ENCODE measurements at regions not wholly inside any gene's neighbourhood (a gene's known extent, or its start where the extent isn't known, plus 50 kb on each side); places are given as distances from the start of the nearest gene placed in this dataset.

DNA sequence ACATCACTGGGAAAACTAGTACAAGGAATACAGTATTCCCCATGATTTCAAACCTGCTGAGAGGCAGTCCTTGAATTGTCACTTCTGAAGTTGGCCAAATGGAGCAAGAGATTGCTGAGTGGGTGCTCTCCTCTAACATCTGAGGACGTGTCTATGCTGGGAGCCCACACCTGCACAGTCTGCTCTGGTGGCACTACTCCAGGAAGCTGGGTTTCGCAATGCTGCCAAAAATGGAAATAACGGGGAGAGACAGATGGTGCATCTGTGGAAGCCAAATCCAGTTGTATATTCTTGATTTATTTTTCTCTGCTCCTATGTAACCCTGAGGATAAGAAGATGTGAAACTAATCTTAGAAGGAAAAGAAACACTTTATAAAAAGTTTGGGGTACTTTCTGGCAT is 240.1 kb upstream of the CTSO start:
- TF ChIP-seq CTCF (IDR thresholded peaks at IDR 0.05 in 2 of 3, conservative IDR thresholded peaks at IDR 0.05 in 1 of 3; ENCODE audit: borderline replicate concordance in 1 of 3, insufficient read depth in 1 of 3, low read depth in 2 of 3, low read length in 2 of 3) (no peak), ZBTB33 (IDR thresholded peaks at IDR 0.05; ENCODE audit: extremely low read depth, insufficient replicate concordance, low read length) (no peak), EZH2 (IDR thresholded peaks at IDR 0.05) (no peak), POLR2AphosphoS5 (IDR thresholded peaks at IDR 0.05; ENCODE audit: low read depth, low read length) (no peak), POLR2A (IDR thresholded peaks at IDR 0.05; ENCODE audit: borderline replicate concordance, extremely low read depth, insufficient read depth, insufficient read length) (no peak), EGR1 (IDR thresholded peaks at IDR 0.05; ENCODE audit: low read depth) (no peak)

All from HCT116 (cell line).